GM21786 (cell line): ENCODE measurements at regions not wholly inside any gene's neighbourhood (a gene's known extent, or its start where the extent isn't known, plus 50 kb on each side); places are given as distances from the start of the nearest gene placed in this dataset.

Experiments
- ATAC-seq: cut with Tn5 transposase; IDR thresholded peaks from one replicate; pipeline ENCODE4 v1.9.1; 2021; ENCODE audit not compliant: unreplicated experiment

- ATAC-seq, result no peak
Observed at GRCh38 chr4:132991111-132991510, 158.0 kb upstream of the PCDH10 start.

DNA sequence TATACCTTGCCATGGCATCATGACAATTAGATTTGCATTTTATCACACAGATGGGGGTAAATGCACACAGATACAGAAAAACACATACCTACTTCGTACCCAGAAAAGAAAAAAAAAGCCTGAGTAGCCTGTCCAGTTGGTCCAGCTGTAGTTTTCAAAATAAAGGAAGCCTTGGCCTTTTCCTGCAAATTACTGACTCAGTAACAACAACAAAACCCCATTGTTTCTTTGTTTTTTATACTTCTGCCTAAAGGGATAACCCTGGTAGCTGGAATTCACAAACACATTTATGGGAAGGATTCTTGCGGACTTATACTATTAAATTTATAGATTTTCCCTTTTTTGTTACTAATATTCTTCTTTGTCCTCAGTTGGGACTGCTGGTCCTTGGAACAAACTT, 156.4 kb upstream of the PCDH10 start:
- no peak for ATAC-seq

DNA sequence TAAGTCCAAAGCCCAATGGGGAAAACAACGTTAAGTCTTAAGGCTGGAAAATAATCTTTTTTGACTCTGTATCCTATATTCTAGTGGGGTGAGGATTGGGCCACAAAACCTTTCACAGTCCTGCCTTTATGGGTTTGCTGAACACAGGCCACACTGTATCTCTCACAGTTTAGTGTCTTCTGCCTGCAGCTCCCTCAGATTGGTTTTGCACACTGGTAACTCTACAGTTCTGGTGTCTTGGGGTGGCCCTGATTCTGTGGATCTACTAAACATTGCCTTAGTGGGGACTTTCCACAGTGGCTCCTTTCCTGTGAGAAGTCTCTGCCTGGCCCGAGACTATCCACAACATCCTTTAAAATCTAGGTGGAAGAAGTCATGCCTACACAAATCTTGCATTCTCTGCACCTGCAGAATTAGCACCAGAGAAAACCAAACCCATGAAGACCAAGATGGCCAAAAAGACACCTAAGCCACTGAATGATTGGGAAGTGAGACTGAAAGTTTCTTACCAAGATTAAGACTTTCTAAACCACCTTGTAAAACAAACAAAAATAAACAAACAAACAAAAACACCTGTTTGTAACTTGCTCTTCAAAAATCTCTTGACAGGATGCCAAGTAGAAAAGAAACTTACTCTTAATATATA, 150.4 kb upstream of the PCDH10 start:
- ATAC-seq, result no peak

- ATAC-seq, result peak; percentile 41
Observed at GRCh38 chr4:133000012-133000411, 149.1 kb upstream of the PCDH10 start.

DNA sequence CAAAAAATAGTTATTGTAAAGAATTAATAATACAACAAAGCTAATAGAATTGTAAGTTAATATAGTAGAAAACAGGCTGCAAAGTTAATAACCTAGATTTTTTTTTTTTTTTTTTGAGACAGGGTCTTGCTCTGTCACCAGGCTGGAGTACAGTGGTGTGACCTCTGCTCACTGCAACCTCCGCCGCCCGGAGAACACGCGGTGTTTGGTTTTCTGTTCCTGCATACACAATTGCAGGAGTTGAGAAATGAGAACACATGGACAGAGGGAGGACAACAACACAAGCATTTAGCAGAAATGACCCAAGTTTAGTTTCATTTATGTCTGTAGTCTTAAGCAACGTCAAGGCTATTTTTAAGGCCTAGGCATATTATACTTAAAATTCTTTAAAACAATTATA, 145.9 kb upstream of the PCDH10 start:
- ATAC-seq, result no peak

DNA sequence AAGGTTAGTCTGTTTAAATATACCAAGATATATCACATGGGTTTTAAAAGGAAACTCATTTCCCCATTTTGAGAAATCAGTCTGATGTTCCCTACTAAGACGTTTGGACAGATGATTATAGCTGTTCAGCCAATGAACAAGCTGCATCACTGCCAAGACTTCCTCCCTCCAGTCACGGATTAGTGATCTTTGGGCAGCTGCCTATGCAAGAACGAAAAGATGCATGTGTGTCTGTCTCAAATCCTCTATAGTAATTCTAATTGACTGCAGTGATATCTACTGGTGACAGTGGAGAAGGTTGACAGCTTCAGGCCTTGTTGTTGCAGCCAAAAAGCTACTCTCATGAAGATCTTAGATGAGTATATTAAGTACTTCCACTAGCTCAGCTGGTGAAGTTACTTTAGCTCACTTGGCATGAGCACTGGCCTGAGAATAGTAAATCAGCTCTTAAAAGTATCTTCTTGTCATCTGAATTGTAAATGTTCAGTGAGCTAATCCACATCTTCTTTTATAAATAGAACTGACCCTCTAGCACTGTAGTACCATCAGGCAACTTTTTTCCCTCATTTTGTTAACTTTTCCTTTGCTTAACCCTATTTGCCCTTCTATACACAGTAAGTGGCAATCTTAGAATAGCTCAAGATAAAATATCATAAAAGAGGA, 134.5 kb upstream of the PCDH10 start:
- ATAC-seq, result no peak

DNA sequence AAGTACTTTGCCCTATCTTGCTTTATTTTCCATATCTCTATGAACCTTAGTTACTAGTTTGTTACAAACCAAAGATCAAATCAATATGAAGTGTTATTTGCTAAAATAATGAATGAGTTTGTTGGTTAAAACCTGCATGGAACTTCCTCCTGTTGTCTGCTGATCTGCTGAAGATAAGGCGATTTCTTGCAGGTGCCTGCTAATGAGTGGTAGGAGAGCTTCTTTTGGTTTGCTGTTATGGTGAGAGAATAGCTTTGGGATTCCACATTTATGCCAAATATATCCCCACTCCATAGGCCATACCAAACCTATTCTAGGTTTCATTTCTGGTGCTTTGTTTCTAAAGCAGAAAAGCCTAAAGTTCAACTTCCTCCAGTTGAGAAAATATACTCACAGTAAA, 103.8 kb upstream of the PCDH10 start:
- no peak for ATAC-seq

DNA sequence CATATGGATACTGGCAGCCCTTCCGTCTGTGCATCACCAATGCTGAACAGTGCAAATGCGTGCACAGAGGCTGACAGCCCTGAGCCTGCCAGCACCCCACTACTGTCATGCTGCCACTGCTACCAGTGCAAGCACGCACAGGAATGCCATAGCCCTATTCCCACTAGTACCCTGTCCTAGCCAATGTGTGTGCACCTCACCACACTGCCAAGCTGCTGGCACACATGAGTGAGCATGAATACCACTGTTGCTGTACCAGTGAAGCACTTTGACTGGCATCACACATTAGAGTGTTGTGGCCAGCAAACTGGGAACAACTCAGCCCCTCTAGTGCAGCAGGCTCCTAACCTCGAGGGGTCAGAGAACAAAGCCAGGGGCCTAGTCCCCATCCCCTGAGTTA, 102.9 kb upstream of the PCDH10 start:
- ATAC-seq, result no peak

DNA sequence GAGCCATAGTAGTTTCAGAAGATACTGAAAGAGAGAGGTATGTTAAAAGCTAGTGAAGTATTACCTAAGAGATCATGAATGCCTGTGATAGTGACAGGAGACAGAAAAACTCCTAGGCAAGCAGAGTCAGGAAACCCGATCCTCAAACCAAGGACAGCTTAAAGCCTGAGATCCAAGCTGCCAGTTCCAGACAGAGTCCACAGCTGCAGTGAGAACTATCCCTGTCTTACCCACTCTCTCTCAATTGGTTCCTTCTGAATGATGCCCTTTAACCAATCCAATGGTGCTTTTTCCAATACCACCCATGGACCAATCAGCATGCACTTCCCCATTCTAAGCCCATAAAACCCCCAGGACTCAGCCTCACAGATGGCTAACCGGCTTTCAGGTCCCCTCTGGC, 90.4 kb upstream of the PCDH10 start:
- ATAC-seq, result no peak

DNA sequence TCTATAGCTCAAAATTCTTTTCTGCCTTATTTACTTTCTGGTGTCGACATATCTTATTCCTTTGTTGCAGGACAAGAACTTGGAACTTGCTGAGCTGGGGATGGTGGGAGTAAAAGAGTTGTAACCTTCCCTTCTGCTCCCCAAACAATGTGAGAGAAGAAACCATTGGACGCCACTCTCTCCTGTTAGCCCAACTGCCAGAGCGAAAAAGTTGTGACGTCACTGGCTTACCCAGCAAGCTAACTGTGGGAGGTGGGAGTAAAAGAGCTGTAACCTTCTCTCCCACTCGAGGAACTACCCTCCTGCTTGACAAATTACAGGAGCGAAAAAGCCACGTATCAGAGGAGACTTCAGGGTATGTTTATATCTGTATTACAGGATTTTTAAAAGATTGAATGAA, 90.0 kb upstream of the PCDH10 start:
- no peak for ATAC-seq

DNA sequence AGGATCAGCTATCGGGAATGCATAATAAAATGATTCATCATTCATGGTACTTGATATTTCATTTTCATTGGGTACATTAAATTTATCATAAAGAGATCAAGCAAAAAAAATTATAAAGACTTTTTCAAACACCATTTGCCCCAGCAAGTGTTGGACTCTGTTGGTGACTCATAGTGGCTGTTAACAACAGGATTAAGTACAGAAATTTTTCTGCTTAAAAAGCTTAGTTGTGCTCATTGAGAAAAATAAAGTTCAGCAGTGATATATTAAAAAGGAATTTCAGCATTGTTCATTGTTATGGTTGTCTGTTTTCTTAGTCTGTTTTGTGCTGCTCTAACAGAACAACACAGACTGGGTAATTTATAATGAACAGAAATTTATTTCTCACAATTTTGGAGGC, 86.2 kb upstream of the PCDH10 start:
- no peak for ATAC-seq

DNA sequence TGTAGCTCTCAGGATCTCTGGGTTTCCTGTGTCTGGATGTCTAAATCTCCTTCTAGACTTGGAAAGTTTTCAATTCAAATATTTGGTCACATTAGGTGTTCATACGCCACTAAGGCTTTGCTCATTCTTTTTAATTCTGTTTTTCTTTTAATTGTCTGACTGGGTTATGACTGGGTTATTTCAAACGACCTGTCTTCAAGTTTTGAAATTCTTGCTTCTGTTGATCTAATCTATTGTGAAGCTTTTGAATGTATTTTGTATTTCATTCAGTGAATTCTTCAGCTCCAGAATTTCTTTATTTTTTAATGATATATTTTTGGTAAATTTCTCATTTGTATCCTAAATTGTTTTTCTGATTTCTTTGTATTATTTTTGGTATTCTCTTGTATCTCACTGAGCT, 81.0 kb upstream of the PCDH10 start:
- no peak for ATAC-seq

GRCh38 chr4:133081246-133081645, 67.8 kb upstream of the PCDH10 start:
- no peak for ATAC-seq

GRCh38 chr4:133084421-133084820, 64.7 kb upstream of the PCDH10 start:
- ATAC-seq, result no peak

DNA sequence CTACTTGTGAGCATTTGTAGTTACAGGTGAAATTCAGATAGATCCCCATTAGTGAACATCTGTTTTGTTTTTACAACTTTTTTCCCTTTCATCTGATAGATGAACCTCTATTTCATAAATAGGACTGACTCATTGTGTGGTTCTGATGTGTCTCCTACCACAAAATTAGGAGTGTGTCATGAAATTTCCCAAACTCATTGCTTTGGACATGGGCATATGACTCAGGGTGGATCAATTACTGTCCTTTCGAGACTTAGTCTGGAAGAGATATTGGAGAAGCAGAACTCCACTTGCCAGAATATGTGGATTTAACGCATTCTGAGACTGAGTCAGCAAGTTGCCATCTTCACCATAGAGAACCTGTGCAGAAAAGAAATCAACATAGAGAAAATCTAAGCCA, 53.5 kb upstream of the PCDH10 start:
- ATAC-seq, result no peak

GRCh38 chr4:133096972-133097371, 52.1 kb upstream of the PCDH10 start:
- ATAC-seq, result no peak
